Chondrocyte (in vitro differentiated cells): ENCODE measurements at regions not wholly inside any gene's neighbourhood (a gene's known extent, or its start where the extent isn't known, plus 50 kb on each side); places are given as distances from the start of the nearest gene placed in this dataset.

ENCODE experiments used
- DNase-seq: peaks from one replicate; pipeline ENCODE4 v3.0.0; 2021; ENCODE audit warnings: mixed read lengths, low spot score
- H3K27ac Mint-ChIP-seq: one replicate; pipeline ENCODE4 v1.8.0; 2021; ENCODE audit warnings: mild to moderate bottlenecking, moderate library complexity, mixed read lengths; ENCODE audit not compliant: unreplicated experiment
- H3K27me3 Mint-ChIP-seq: 2 replicates; pipeline ENCODE4 v1.8.0; 2021; ENCODE audit warnings: low read depth, mixed read lengths
- H3K36me3 Mint-ChIP-seq: 2 replicates; pipeline ENCODE4 v1.8.0; 2021; ENCODE audit warnings: low read depth, mixed read lengths
- H3K4me1 Mint-ChIP-seq: 2 replicates; pipeline ENCODE4 v1.8.0; 2021; ENCODE audit warnings: low read depth, mild to moderate bottlenecking, mixed read lengths
- H3K4me3 Mint-ChIP-seq: one replicate; pipeline ENCODE4 v1.8.0; 2021; ENCODE audit warnings: mild to moderate bottlenecking, moderate library complexity, mixed read lengths; ENCODE audit not compliant: unreplicated experiment
- H3K9me3 Mint-ChIP-seq: 2 replicates; pipeline ENCODE4 v1.8.0; 2021; ENCODE audit warnings: low read depth, mixed read lengths
- TF ChIP-seq, protein P1 (sequence below): fragments of 200-600 bp; sonication (generic); IDR thresholded peaks from 2 replicates; pipeline ENCODE4 v1.5.0; 2021; ENCODE audit warnings: antibody characterized with exemption, mild to moderate bottlenecking, moderate library complexity

DNA sequence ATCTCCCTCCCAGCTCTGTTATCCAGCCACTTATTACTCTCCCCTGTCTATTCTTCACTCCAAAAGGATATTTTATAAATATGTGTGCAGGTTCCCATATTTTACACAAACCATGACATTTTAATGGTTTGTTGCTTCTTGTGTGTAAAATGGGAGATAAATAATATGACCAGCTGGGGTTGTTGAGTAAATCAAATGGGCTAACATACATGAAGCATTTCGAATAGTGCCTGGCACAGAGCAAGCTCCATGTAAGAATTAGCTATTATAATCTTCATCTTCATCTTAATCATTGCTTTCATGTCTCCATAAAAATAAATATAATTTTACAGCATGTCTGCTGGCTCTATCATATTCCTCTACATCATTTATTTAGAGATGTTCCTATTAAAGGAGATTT is 283.1 kb downstream of the RAD51AP2 start:
- TF ChIP-seq, protein P1, sequence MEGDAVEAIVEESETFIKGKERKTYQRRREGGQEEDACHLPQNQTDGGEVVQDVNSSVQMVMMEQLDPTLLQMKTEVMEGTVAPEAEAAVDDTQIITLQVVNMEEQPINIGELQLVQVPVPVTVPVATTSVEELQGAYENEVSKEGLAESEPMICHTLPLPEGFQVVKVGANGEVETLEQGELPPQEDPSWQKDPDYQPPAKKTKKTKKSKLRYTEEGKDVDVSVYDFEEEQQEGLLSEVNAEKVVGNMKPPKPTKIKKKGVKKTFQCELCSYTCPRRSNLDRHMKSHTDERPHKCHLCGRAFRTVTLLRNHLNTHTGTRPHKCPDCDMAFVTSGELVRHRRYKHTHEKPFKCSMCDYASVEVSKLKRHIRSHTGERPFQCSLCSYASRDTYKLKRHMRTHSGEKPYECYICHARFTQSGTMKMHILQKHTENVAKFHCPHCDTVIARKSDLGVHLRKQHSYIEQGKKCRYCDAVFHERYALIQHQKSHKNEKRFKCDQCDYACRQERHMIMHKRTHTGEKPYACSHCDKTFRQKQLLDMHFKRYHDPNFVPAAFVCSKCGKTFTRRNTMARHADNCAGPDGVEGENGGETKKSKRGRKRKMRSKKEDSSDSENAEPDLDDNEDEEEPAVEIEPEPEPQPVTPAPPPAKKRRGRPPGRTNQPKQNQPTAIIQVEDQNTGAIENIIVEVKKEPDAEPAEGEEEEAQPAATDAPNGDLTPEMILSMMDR, result no peak
- Mint-ChIP-seq H3K27me3 (peaks cover 6% of the 10 kb centered on the region), H3K36me3 (no peaks in the 10 kb centered on the region), H3K27ac (no peak overlapping the region), H3K9me3 (no peaks in the 10 kb centered on the region), H3K4me3 (no peak overlapping the region), H3K4me1 (no peaks in the 10 kb centered on the region)
- no peak for DNase-seq

DNA sequence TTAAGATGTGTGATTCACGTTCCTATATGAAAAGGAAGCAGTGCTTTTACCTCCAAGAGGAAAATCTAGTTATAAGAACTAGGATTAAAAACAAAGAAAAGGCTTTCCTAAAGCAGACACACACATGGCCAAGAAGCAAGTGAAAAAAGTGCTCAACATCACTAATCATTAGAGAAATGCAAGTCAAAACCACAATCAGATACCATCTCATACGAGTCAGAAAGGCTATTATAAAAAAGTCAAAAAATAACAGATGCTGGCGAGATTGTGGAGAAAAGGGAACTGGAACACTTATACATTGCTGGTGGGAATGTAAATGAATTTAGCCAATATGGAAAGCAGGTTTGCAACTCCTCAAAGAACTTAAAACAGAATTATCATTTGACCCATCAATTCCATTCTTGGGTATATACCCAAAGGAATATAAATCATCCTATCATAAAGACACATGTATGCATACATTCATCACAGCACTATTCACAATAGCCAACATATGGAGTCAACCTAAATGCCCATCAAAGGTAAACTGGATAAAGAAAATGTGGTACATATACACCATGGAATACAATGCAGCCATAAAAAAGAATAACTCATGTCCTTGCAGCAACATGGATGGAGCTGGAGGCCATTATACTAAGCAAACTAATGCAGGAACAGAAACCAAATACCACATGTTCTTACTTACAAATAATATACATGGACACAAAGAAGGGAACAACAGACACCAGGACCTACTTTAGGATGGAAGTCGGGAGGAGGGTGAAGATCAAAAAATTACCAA is 285.3 kb downstream of the RAD51AP2 start:
- TF ChIP-seq, protein P1, result no peak
- DNase-seq, result no peak
- peaks cover 7% of the 10 kb centered on the region for H3K27me3 Mint-ChIP-seq
- H3K4me1 Mint-ChIP-seq, result no peaks in the 10 kb centered on the region
- no peak overlapping the region for H3K4me3 Mint-ChIP-seq
- no peaks in the 10 kb centered on the region for H3K9me3 Mint-ChIP-seq
- H3K27ac Mint-ChIP-seq, result no peak overlapping the region
- H3K36me3 Mint-ChIP-seq, result no peaks in the 10 kb centered on the region

DNA sequence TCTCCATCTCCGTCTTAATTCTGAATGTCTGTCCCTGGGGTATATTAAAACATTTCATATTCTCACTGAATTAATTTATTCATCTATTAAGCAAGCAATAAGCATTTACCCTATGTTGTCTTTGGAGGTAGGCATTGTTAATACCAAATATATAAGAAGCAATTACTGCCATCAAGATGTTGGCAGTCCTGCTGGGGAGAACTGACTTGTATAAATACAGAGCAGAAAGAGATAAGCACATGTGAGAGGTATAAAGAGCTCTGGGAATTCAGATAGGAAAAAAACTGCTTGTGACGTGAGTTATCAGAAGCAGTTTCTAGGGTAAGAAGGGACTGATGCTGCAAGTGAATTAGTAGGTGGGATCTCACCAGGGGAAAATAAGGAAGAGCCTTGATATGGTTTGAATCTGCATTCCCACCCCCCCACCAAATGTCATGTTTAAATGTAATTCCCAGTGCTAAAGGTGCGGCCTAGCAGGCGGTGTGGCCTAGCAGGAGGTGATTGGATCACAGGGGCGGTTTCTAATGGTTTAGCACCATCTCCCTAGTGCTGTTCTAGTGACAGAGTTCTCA is 286.8 kb downstream of the RAD51AP2 start:
- H3K27ac Mint-ChIP-seq, result no peak overlapping the region
- no peaks in the 10 kb centered on the region for H3K9me3 Mint-ChIP-seq
- H3K27me3 Mint-ChIP-seq, result peaks cover 6% of the 10 kb centered on the region
- DNase-seq, result no peak
- H3K4me3 Mint-ChIP-seq, result no peak overlapping the region
- H3K4me1 Mint-ChIP-seq, result no peaks in the 10 kb centered on the region
- no peaks in the 10 kb centered on the region for H3K36me3 Mint-ChIP-seq
- TF ChIP-seq, protein P1, result no peak

DNA sequence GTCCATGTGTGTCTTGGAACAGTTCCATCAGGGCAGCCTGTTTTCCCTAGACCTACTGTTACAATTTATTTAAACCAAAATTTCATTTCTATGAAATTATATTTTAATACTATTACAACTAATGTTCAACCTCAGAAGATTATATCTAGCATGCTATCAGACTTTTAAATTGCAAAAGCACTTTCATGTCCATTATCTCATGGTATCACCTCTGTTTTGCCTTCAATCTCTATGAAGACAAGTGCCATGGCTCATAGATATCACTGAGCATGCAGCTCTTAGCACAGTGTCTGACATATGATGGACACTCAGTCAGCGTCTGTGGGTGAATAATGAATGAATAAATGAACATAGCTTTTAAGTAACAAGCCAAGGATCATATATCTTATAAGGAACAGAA is 288.8 kb downstream of the RAD51AP2 start:
- Mint-ChIP-seq H3K36me3 (no peaks in the 10 kb centered on the region), H3K4me1 (no peaks in the 10 kb centered on the region), H3K27ac (no peak overlapping the region), H3K27me3 (peaks cover 8% of the 10 kb centered on the region), H3K9me3 (no peaks in the 10 kb centered on the region), H3K4me3 (no peak overlapping the region)
- no peak for DNase-seq
- TF ChIP-seq, protein P1, result no peak

DNA sequence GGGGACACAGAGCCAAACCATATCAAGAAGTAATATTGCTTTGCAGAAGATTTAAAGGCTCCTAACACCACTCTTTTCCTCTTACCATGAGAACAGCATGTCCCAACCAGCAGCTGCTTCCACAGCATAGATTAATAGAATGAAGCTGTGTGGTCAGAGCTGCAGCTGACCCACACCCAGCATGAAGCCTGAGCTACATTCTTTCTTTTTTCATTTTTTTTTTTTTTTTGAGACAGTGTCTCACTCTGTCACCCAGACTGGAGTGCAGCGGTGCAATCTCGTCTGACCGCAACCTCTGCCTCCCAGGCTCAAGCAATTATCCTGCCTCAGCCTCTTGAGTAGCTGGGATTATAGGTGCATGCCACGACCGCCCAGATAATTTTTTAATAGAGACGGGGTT is 289.8 kb downstream of the RAD51AP2 start:
- peaks cover 5% of the 10 kb centered on the region for H3K27me3 Mint-ChIP-seq
- H3K4me1 Mint-ChIP-seq, result no peaks in the 10 kb centered on the region
- H3K27ac Mint-ChIP-seq, result no peak overlapping the region
- H3K4me3 Mint-ChIP-seq, result no peak overlapping the region
- no peak for DNase-seq
- H3K9me3 Mint-ChIP-seq, result no peaks in the 10 kb centered on the region
- TF ChIP-seq, protein P1, result no peak
- no peaks in the 10 kb centered on the region for H3K36me3 Mint-ChIP-seq
